ENCODE measurements at regions not wholly inside any gene's neighbourhood (a gene's known extent, or its start where the extent isn't known, plus 50 kb on each side); places are given as distances from the start of the nearest gene placed in this dataset.

GRCh38 chr15:96969732-96970710 is 639.5 kb downstream of the NR2F2 start:
- no peaks in the 10 kb centered on the region for H3K4me1 ChIP-seq (ENCODE audit: insufficient read depth, poor library complexity, severe bottlenecking)
- ATAC-seq (ENCODE audit: low read depth) (no peak), DNase-seq (ENCODE audit: low spot score) (no peak)
- H3K9me3 ChIP-seq (ENCODE audit: severe bottlenecking), result no peaks in the 10 kb centered on the region
- no peak overlapping the region for H3K4me3 ChIP-seq (ENCODE audit: severe bottlenecking)
- no peaks in the 10 kb centered on the region for H3K36me3 ChIP-seq (ENCODE audit: low read depth)
- no peak overlapping the region for H3K27ac ChIP-seq (ENCODE audit: poor library complexity, severe bottlenecking)
- TF ChIP-seq CTCF (IDR thresholded peaks at IDR 0.05; ENCODE audit: poor library complexity, severe bottlenecking), result no peak
- H3K27me3 ChIP-seq (ENCODE audit: insufficient read depth, poor library complexity, severe bottlenecking), result peaks cover 4% of the 10 kb centered on the region

GRCh38 chr15:96972201-96972600 is 641.7 kb downstream of the NR2F2 start:
- ATAC-seq (ENCODE audit: low read depth), result no peak
- Histone ChIP-seq H3K9me3 (ENCODE audit: severe bottlenecking) (no peaks in the 10 kb centered on the region), H3K27ac (ENCODE audit: poor library complexity, severe bottlenecking) (no peak overlapping the region), H3K4me3 (ENCODE audit: severe bottlenecking) (no peak overlapping the region), H3K36me3 (ENCODE audit: low read depth) (no peaks in the 10 kb centered on the region), H3K4me1 (ENCODE audit: insufficient read depth, poor library complexity, severe bottlenecking) (no peaks in the 10 kb centered on the region), H3K27me3 (ENCODE audit: insufficient read depth, poor library complexity, severe bottlenecking) (peaks cover 4% of the 10 kb centered on the region)
- TF ChIP-seq CTCF (IDR thresholded peaks at IDR 0.05; ENCODE audit: poor library complexity, severe bottlenecking), result no peak
- no peak for DNase-seq (ENCODE audit: low spot score)

- Histone ChIP-seq H3K4me1 (ENCODE audit: insufficient read depth, poor library complexity, severe bottlenecking) (no peaks in the 10 kb centered on the region), H3K27ac (ENCODE audit: poor library complexity, severe bottlenecking) (no peak overlapping the region), H3K36me3 (ENCODE audit: low read depth) (no peaks in the 10 kb centered on the region), H3K4me3 (ENCODE audit: severe bottlenecking) (no peak overlapping the region), H3K27me3 (ENCODE audit: insufficient read depth, poor library complexity, severe bottlenecking) (peaks cover 28% of the 10 kb centered on the region), H3K9me3 (ENCODE audit: severe bottlenecking) (no peaks in the 10 kb centered on the region)
- ATAC-seq (ENCODE audit: low read depth), result peak; percentile 29; the same call in 1 of the 3 replicates
- TF ChIP-seq CTCF (IDR thresholded peaks at IDR 0.05; ENCODE audit: poor library complexity, severe bottlenecking), result no peak
- DNase-seq (ENCODE audit: low spot score), result no peak
Measured at GRCh38 chr15:96974761-96975160, 644.3 kb downstream of the NR2F2 start.

GRCh38 chr15:96977886-96978285 is 647.4 kb downstream of the NR2F2 start:
- no peak overlapping the region for H3K4me3 ChIP-seq (ENCODE audit: severe bottlenecking)
- H3K27me3 ChIP-seq (ENCODE audit: insufficient read depth, poor library complexity, severe bottlenecking), result peaks cover 57% of the 10 kb centered on the region
- ATAC-seq (ENCODE audit: low read depth) (no peak), DNase-seq (ENCODE audit: low spot score) (no peak)
- H3K4me1 ChIP-seq (ENCODE audit: insufficient read depth, poor library complexity, severe bottlenecking), result no peaks in the 10 kb centered on the region
- no peaks in the 10 kb centered on the region for H3K9me3 ChIP-seq (ENCODE audit: severe bottlenecking)
- no peak for TF ChIP-seq CTCF (IDR thresholded peaks at IDR 0.05; ENCODE audit: poor library complexity, severe bottlenecking)
- H3K27ac ChIP-seq (ENCODE audit: poor library complexity, severe bottlenecking), result no peak overlapping the region
- H3K36me3 ChIP-seq (ENCODE audit: low read depth), result no peaks in the 10 kb centered on the region
